ENCODE measurements at regions not wholly inside any gene's neighbourhood (a gene's known extent, or its start where the extent isn't known, plus 50 kb on each side); places are given as distances from the start of the nearest gene placed in this dataset.

DNA sequence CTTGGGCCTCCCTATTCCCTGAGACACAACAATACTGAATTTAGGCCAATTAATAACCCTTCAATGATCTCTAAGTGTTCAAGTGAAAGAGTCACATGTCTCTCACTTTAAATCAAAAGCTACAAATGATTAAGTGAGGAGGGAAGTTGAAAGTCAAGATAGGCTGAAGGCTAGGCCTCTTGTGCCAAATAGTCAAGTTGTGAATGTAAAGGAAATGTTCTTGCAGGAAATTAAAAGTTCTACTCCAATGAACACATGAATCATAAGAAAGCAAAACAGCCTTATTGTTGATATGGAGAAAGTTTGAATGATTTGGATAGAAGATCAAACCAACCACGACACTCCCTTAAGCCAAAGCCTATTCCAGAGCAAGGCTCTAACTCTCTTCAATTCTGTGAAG, 286.9 kb downstream of the MEIS1 start:
- DNase-seq: no peak

- DNase-seq: no peak
Observed at GRCh38 chr2:66724241-66724640, 289.3 kb downstream of the MEIS1 start.

- no peak for DNase-seq
Observed at GRCh38 chr2:66729416-66730330, 294.7 kb downstream of the MEIS1 start.

DNA sequence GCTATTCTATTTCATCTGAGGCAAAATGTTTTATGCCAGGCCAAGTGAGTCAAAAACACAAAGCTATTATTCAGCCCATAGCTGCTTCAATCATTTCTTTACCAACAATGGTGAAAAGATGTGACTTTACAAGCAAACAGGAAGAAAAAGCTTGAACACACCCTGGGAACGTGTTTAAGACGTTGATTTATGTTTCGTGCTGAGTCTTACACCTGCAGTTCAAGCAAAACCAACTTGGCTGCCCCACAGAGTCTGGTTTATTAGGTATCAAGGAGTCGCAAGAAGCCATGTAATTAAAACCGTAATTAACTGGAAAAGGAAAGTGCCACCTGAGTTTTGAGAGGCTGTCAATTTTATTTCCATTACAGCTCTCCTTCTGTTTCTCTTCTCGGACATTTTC, 295.5 kb downstream of the MEIS1 start:
- DNase-seq: no peak

- peak; percentile 81 for DNase-seq
Observed at GRCh38 chr2:66733364-66733999, 298.6 kb downstream of the MEIS1 start.

DNA sequence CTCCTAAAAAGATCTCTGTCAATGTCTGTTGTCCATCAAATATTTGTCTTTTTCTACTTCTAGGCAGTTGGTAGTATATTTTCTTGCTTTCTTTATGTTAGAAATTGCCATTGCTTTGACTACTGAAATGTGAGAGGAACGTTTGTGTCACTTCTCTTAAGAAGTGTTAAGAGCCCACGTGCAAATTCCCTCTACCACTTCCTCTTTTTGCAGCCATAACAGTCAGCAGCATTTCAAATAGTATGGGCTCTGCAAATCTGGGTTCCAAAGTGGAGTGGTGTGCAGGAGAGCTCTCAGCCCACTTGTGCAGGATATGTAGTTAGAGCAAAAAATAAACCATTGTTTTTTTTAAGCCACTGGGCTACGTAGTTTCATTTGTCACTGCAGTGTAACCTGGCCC, 314.0 kb downstream of the MEIS1 start:
- DNase-seq: no peak

DNA sequence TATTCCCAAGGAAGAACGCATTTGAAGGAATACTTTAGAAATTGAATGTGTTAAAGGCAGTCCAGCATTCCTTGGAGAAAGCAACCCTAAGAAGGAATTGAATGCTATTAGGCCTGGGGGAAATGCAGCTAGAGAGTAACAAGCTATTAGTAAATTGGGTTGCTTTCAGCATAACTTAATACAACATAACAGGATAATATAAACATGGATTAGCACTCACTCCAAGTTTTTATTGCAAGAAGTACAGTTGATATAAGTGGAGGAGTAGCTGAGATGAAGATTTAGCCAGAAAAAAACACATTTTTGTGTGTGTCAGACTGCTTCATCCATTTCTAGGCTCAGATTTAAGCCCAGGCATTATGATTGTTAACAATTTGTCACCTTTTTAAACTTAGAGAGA, 314.6 kb downstream of the MEIS1 start:
- DNase-seq: no peak

DNA sequence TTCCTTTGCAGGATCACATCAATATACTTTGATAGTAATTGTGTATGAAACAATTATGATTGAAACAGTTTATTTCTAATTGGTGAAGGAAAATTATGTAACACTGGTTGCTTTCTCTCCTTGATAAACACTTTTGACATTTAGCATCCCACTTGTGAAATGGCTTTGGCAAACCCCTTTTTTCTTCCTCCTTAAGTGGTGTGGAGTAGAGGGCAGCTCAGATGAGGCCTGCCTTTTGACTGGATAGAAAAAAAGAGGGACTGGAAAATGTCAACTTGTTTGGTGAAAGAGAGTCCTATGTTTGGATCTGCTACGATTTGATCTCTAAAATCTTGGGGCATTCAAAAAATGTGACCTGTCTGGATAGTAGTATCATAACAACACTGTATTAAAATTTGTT, 318.3 kb downstream of the MEIS1 start:
- no peak for DNase-seq

GRCh38 chr2:66753660-66754059, 318.7 kb downstream of the MEIS1 start:
- no peak for DNase-seq

DNA sequence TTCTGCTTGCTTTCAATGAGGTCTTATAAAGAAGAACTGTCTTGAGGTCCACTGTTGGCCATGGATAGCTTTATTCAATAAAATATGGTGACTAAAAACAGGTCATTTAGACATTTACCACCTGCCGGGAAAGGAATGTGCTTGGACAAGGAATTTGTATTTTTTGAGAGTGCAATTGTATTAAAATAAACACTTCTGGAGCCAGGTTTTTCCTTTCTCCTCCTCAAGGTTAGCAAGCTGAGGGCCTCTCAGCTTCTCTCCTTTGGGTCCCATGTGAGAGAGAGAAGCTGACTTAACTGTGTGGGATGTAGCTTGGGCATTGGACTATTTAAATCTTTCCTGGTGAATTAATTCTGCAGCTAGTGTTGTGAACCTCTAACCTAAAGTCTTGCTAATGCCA, 321.0 kb downstream of the MEIS1 start:
- no peak for DNase-seq

DNA sequence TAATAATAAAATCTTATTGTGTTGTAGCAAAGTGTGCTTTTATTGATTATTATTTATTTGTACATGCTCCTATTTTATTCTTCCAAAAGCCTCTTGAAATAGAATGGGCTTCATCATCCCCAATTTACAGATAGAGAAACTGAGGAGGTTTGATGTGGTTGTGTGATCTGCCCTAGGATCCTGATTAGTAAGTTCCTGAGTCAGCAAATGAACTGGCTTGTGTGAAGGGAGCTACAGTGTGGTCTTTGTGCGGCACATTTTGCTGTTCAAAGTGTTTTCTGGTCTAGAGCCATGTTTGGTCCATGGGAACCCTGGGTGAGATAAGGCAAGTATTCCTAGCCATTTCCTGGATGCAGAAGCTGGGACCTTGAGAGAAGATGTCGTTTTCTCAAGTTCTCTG, 326.9 kb downstream of the MEIS1 start:
- DNase-seq: no peak

DNA sequence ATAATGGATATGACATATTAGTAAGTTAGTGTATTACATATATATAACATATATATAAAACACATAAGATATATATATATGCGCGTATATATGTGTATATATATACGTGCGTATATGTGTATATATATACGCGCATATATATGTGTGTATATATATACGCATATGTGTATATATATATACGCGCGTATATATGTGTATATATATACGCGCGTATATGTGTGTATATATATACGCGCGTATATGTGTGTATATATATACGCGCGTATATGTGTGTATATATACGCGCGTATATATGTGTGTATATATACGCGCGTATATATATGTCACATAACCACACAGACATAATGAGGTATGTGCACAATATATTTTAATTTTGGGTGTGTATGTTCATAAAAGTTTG, 327.8 kb downstream of the MEIS1 start:
- no peak for DNase-seq

GRCh38 chr2:66766582-66766981, 331.7 kb downstream of the MEIS1 start:
- DNase-seq: no peak

DNA sequence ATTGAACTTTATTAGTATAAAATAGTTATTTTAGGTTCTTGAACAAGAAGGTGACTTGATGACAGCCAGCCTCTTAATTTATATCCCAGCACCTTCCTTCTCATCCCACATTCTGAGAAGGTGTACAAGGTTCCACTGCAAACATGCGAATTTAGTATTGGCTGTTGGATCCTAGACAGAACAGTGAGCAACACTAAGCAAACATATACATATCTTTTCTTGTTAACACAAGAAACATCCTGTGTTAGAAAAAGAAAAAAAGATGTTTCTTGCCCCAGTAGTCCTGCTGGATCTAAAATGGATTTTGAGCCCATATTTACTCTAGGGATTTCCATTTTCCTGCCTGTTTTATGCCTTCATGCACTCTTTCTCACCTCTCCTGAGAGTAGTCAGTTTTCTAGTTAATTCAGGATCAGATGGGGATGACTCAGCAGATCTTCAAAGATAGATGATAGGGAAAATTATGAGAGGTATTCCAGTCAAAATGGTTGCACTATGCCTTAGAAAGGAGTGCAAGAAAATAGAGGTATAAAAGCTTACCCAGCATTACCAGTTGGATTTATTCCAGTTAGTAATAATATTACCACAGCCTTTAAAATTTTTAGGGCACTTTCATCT, 336.5 kb downstream of the MEIS1 start:
- no peak for DNase-seq

GRCh38 chr2:66772618-66773017, 337.7 kb downstream of the MEIS1 start:
- DNase-seq: no peak

DNA sequence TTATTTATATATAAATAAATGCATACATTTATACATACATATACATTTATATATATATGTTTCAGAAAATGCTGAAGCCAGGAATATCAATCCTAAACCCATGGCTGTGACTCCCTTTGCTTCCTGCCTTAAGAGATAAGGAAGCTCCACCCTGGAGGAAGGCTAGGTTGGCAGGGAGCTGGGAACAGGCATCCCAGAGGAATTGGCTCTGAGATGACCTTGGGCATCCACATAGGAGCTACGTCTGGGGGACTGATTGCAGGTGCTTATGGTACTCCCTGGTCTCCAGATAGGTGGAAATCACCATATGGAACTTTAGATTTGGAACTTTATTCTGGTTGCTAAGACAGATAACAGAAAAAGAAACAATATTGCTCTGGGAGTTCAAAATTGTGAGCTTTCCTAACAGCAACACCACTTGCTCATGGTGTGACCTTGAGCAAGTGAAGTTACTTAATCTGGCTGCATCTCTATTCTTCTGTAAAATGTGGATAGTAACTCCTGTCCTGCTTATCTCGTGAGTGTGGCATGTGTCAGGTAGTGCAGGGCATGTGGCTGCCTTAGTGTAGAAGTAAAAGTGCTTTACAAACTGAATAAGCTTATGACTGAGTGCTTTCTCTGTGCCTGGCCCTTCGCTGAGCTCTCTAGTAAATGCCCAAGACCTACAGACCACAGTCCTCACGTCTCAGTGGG, 341.0 kb downstream of the MEIS1 start:
- DNase-seq: no peak

- DNase-seq: no peak
Observed at GRCh38 chr2:66781804-66782203, 346.9 kb downstream of the MEIS1 start.

DNA sequence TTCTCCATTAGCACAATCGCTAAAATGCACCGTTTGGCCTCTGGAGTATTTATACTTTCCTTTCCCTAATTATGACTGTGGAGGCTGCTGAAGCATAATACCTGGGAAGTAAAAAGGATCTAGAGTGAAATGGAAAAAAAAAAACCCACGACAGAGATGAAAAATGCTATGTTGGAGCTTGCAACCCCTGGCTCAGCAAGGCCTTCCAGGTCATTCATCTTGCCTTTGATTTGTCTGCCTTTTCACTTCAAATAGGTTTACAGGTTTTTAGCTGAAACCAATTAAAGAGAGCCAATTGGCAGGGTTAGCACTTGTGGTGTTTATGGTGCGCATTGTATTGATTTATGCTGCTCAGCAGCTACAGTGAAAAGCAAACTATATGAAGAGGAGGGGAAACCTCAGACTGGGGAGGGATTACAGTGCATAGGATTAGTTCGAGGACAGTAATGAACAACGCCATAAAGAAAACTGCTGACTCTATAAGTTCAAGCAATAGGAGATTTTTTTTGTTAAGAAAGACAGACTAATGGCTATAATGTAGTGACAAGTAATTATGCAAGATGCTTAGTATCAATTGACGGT, 347.9 kb downstream of the MEIS1 start:
- DNase-seq: no peak

DNA sequence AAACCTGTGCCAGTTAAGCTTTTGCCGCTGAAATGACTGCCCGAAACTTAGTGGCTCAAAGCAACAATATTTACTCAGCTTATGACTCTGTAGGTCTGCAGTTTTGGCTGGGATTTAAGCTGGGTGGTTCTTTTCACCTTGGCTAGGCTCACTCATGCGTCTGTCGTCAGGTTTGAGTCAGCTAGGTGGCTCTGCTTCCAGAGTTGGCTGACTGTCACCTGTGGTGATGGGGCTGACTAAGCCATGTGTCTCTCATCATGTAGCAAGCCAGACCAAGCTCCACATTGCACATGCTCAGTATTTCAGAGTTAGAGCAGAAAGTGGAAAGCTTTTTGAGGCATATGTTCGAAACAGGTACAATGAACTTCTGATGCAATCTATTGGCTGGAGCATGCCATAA, 354.8 kb downstream of the MEIS1 start:
- no peak for DNase-seq

DNA sequence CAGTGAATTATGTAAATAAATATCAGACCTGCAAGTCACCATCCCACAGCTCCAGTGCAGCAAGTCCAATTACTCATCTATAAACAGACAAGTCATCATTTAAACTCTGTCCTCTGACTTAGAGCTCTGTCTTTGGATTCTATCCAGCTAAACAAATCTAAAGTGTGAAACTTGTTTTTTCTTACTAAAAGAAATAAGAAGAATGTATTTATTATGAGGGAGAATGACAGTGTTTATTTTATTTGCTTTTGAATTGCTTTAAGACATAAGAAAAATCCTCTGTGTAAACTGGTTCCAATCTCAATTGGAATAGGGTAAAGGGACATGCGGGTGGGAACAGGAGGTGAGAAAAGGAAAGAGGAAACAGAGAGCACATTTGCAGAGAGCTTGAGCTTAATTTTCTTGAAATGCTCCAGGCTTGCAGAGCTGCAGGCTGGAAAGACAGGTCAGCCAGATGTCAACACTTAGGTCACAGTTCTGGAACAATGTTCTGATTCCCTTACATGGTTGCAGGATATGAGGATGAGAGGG, 355.8 kb downstream of the MEIS1 start:
- no peak for DNase-seq

GRCh38 chr2:66794070-66794469, 359.1 kb downstream of the MEIS1 start:
- no peak for DNase-seq

DNA sequence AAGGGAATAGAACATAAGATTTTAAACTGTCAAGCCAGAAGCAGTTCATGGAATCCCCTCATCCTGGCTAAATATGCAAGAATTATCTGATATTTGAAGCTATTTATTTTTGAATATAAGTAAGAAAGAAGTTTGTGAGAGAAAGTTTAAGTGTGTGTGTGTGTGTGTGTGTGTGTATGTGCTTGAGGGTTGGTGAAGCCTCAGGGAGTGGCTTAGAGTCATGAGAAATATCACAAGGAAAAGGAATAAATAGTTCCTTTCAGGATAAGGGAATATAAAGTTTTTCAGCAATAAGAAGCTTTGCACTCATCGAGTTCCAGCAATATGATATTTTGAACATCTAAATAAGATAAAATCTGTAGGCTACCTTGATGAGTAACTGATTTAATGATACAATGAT, 359.6 kb downstream of the MEIS1 start:
- no peak for DNase-seq

GRCh38 chr2:66802877-66803276, 368.0 kb downstream of the MEIS1 start:
- no peak for DNase-seq

Data from DMS 273 treated with DMSO at 0.1 percent for 48 hours (cell line).